Right hindlimb (tissue), 1 donor: ENCODE measurements at regions not wholly inside any gene's neighbourhood (a gene's known extent, or its start where the extent isn't known, plus 50 kb on each side); places are given as distances from the start of the nearest gene placed in this dataset.

ENCODE experiments used
- DNase-seq: peaks from one replicate; pipeline ENCODE4 v3.0.0-alpha.2; 2018

GRCh38 chr13:73737214-73737613, 397.0 kb downstream of the KLF12 start:
- no peak for DNase-seq

GRCh38 chr13:73733706-73734105, 400.5 kb downstream of the KLF12 start:
- DNase-seq: no peak

GRCh38 chr13:73732350-73732749, 401.9 kb downstream of the KLF12 start:
- no peak for DNase-seq

- DNase-seq: no peak
These were observed 402.6 kb downstream of the KLF12 start for GRCh38 chr13:73731564-73731963.

- no peak for DNase-seq
These were observed 404.2 kb downstream of the KLF12 start for GRCh38 chr13:73730014-73730413.

- no peak for DNase-seq
These were observed 405.2 kb downstream of the KLF12 start for GRCh38 chr13:73729046-73729445.

- DNase-seq: no peak
These were observed 412.1 kb downstream of the KLF12 start for GRCh38 chr13:73722120-73722519.

- DNase-seq: no peak
These were observed 412.6 kb downstream of the KLF12 start for GRCh38 chr13:73721571-73721970.

GRCh38 chr13:73720216-73720840, 413.9 kb downstream of the KLF12 start:
- no peak for DNase-seq

- no peak for DNase-seq
These were observed 416.0 kb downstream of the KLF12 start for GRCh38 chr13:73718246-73718645.

- DNase-seq: no peak
These were observed 416.6 kb downstream of the KLF12 start for GRCh38 chr13:73717632-73718031.

GRCh38 chr13:73715911-73716510, 418.2 kb downstream of the KLF12 start:
- DNase-seq: no peak

GRCh38 chr13:73715114-73715910, 418.9 kb downstream of the KLF12 start:
- DNase-seq: no peak

- DNase-seq: no peak
These were observed 419.7 kb downstream of the KLF12 start for GRCh38 chr13:73714522-73714921.

GRCh38 chr13:73708393-73708985, 425.7 kb downstream of the KLF12 start:
- peak; percentile 74 for DNase-seq

GRCh38 chr13:73704587-73704986, 429.6 kb downstream of the KLF12 start:
- no peak for DNase-seq

GRCh38 chr13:73703606-73704005, 430.6 kb downstream of the KLF12 start:
- DNase-seq: no peak

- no peak for DNase-seq
These were observed 431.7 kb downstream of the KLF12 start for GRCh38 chr13:73702419-73703071.

- no peak for DNase-seq
These were observed 433.0 kb downstream of the KLF12 start for GRCh38 chr13:73701160-73701559.

- DNase-seq: no peak
These were observed 435.3 kb downstream of the KLF12 start for GRCh38 chr13:73698859-73699258.

- no peak for DNase-seq
These were observed 437.0 kb downstream of the KLF12 start for GRCh38 chr13:73697166-73697565.

- no peak for DNase-seq
These were observed 437.5 kb downstream of the KLF12 start for GRCh38 chr13:73696713-73697112.

GRCh38 chr13:73696271-73696670, 437.9 kb downstream of the KLF12 start:
- DNase-seq: no peak
